ENCODE measurements at regions not wholly inside any gene's neighbourhood (a gene's known extent, or its start where the extent isn't known, plus 50 kb on each side); places are given as distances from the start of the nearest gene placed in this dataset.

DNA sequence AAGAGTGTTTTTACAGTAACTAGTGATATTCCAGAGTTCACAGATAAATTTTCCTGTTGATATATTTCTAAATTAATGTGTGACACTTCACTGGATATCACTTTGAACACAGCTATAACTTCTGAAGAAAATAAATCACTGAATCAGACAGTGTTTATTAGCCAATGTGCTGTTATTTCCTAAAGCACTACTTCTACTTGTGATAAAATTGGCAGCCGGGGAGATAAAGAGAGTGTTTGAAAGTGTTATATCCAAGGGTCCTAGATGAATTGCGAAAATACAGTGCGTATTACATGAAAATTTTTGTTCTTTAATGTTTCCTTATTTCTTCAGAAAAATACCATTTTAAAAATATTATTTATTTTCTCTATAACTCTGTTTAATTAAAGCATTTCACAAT is 417.5 kb upstream of the ARGLU1 start:
- ChIA-PET CTCF (no interaction called here), RAD21 (ENCODE audit: low non-redundant PET in 1 of 2, low total read pairs in 2 of 2, uncharacterized antibody in 2 of 2, unreplicated experiment in 2 of 2) (no interaction called here), POLR2A (no interaction called here)
- Histone ChIP-seq H2AFZ (ENCODE audit: low read depth, low read length, poor library complexity, severe bottlenecking) (no peak overlapping the region), H3K4me1 (ENCODE audit: control insufficient read depth in 1 of 2, insufficient read depth in 2 of 2, low read length in 2 of 2) (no peaks in the 10 kb centered on the region), H4K20me1 (ENCODE audit: insufficient read depth) (no peaks in the 10 kb centered on the region), H3K79me2 (ENCODE audit: insufficient read depth, low read length) (no peaks in the 10 kb centered on the region), H3K9ac (ENCODE audit: low read length) (no peak overlapping the region), H3K9me3 (ENCODE audit: control insufficient read depth in 1 of 2, insufficient read depth in 1 of 2, low read depth in 1 of 2, low read length in 2 of 2) (no peaks in the 10 kb centered on the region; a peak in 1 of 4 replicates), H3K9me2 (ENCODE audit: insufficient read depth) (no peaks in the 10 kb centered on the region), H3K4me2 (ENCODE audit: low read length) (no peak overlapping the region), H3K36me3 (ENCODE audit: control insufficient read depth in 1 of 2, insufficient read depth in 2 of 2, low read length in 2 of 2) (no peaks in the 10 kb centered on the region), H3K27ac (ENCODE audit: low read depth, low read length) (no peak overlapping the region), H3K27me3 (ENCODE audit: insufficient read depth, low read length) (no peaks in the 10 kb centered on the region; the same call in 1 of the 2 replicates), H3K4me3 (replicated peaks in 1 of 2; ENCODE audit: low read depth in 1 of 2, low read length in 2 of 2) (no peak overlapping the region)
- no TSS peak for BruUV-seq (replicated peaks)
- ATAC-seq (no peak), DNase-seq (ENCODE audit: low read depth, low spot score) (no peak)
- intact Hi-C loops (cut with micrococcal nuclease): no loop called here
- TF ChIP-seq EZH2phosphoT487 (IDR thresholded peaks at IDR 0.05; ENCODE audit: borderline replicate concordance) (no peak), SP1 (IDR thresholded peaks at IDR 0.05; ENCODE audit: low read depth) (no peak), SRF (IDR thresholded peaks at IDR 0.05; ENCODE audit: low read depth) (no peak), POLR2AphosphoS5 (IDR thresholded peaks at IDR 0.05; ENCODE audit: low read depth, low read length) (no peak), JUND (IDR thresholded peaks at IDR 0.05) (no peak), REST (IDR thresholded peaks at IDR 0.05; ENCODE audit: low read depth) (no peak), ELF1 (IDR thresholded peaks at IDR 0.05; ENCODE audit: borderline replicate concordance, low read depth) (no peak), RAD21 (IDR thresholded peaks at IDR 0.05; ENCODE audit: low read depth) (no peak)

DNA sequence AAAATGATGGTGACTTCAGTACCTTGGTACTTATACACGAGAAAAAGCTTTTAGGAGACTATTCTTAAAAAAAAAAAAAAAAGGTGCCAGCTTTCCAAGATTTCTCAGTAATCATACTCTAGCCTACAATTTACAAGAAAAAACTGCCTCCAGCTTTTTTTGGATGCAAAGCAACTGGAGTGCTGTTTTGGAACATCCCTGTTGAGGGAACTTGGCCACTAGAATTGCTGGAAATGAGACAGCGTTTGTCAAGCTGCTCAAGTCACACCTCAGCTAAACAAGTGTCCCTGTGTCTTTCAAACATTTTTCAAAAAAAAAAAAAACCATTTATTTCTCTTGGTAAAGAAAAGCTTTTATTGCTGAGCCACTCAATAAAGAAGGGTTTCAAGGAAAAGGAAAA is 413.1 kb upstream of the ARGLU1 start:
- no peaks in the 10 kb centered on the region for H4K20me1 ChIP-seq (ENCODE audit: insufficient read depth)
- no peak overlapping the region for H3K9ac ChIP-seq (ENCODE audit: low read length)
- no peaks in the 10 kb centered on the region for H3K36me3 ChIP-seq (ENCODE audit: control insufficient read depth in 1 of 2, insufficient read depth in 2 of 2, low read length in 2 of 2)
- H3K9me2 ChIP-seq (ENCODE audit: insufficient read depth): no peaks in the 10 kb centered on the region
- intact Hi-C loops (cut with micrococcal nuclease): no loop called here
- H3K4me2 ChIP-seq (ENCODE audit: low read length): no peak overlapping the region
- ATAC-seq: no peak
- no TSS peak for BruUV-seq (replicated peaks)
- no peaks in the 10 kb centered on the region for H3K79me2 ChIP-seq (ENCODE audit: insufficient read depth, low read length)
- no peaks in the 10 kb centered on the region for H3K4me1 ChIP-seq (ENCODE audit: control insufficient read depth in 1 of 2, insufficient read depth in 2 of 2, low read length in 2 of 2)
- H3K4me3 ChIP-seq (replicated peaks in 1 of 2; ENCODE audit: low read depth in 1 of 2, low read length in 2 of 2): no peak overlapping the region
- no peaks in the 10 kb centered on the region for H3K27me3 ChIP-seq (ENCODE audit: insufficient read depth, low read length)
- no peak overlapping the region for H2AFZ ChIP-seq (ENCODE audit: low read depth, low read length, poor library complexity, severe bottlenecking)
- RAD21 ChIA-PET (ENCODE audit: low non-redundant PET in 1 of 2, low total read pairs in 2 of 2, uncharacterized antibody in 2 of 2, unreplicated experiment in 2 of 2): no interaction called here
- POLR2A ChIA-PET: no interaction called here
- no peak overlapping the region for H3K27ac ChIP-seq (ENCODE audit: low read depth, low read length)
- DNase-seq (ENCODE audit: low read depth, low spot score): no peak
- H3K9me3 ChIP-seq (ENCODE audit: control insufficient read depth in 1 of 2, insufficient read depth in 1 of 2, low read depth in 1 of 2, low read length in 2 of 2): no peaks in the 10 kb centered on the region; a peak in 1 of 4 replicates
- CTCF ChIA-PET: no interaction called here
- TF ChIP-seq, protein P1, sequence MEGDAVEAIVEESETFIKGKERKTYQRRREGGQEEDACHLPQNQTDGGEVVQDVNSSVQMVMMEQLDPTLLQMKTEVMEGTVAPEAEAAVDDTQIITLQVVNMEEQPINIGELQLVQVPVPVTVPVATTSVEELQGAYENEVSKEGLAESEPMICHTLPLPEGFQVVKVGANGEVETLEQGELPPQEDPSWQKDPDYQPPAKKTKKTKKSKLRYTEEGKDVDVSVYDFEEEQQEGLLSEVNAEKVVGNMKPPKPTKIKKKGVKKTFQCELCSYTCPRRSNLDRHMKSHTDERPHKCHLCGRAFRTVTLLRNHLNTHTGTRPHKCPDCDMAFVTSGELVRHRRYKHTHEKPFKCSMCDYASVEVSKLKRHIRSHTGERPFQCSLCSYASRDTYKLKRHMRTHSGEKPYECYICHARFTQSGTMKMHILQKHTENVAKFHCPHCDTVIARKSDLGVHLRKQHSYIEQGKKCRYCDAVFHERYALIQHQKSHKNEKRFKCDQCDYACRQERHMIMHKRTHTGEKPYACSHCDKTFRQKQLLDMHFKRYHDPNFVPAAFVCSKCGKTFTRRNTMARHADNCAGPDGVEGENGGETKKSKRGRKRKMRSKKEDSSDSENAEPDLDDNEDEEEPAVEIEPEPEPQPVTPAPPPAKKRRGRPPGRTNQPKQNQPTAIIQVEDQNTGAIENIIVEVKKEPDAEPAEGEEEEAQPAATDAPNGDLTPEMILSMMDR (IDR thresholded peaks at IDR 0.05 in 2 of 3, conservative IDR thresholded peaks at IDR 0.05 in 1 of 3; ENCODE audit: borderline replicate concordance in 1 of 3, insufficient read depth in 1 of 3, low read depth in 2 of 3, low read length in 2 of 3): no peak
- TF ChIP-seq, protein P2, sequence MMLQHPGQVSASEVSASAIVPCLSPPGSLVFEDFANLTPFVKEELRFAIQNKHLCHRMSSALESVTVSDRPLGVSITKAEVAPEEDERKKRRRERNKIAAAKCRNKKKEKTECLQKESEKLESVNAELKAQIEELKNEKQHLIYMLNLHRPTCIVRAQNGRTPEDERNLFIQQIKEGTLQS (IDR thresholded peaks at IDR 0.05): no peak
- TF ChIP-seq SRF (IDR thresholded peaks at IDR 0.05; ENCODE audit: low read depth) (no peak), ZNF274 (IDR thresholded peaks at IDR 0.05; ENCODE audit: low read depth, low read length) (no peak), POLR2AphosphoS5 (IDR thresholded peaks at IDR 0.05; ENCODE audit: low read depth, low read length) (no peak), TCF7L2 (IDR thresholded peaks at IDR 0.05; ENCODE audit: borderline replicate concordance, extremely low read depth, insufficient read depth, insufficient read length) (no peak), EZH2 (IDR thresholded peaks at IDR 0.05) (no peak), ZFX (IDR thresholded peaks at IDR 0.05) (no peak)
